ENCODE measurements at regions not wholly inside any gene's neighbourhood (a gene's known extent, or its start where the extent isn't known, plus 50 kb on each side); places are given as distances from the start of the nearest gene placed in this dataset.

GRCh38 chr3:110332629-110333028 lies 739.0 kb upstream of the NECTIN3 start:
- TF ChIP-seq CTCF (IDR thresholded peaks at IDR 0.05) (no peak), POLR2A (IDR thresholded peaks at IDR 0.05) (no peak)
